H7 (cell line): ENCODE measurements at regions not wholly inside any gene's neighbourhood (a gene's known extent, or its start where the extent isn't known, plus 50 kb on each side); places are given as distances from the start of the nearest gene placed in this dataset.

Source experiments
- DNase-seq: peaks from one replicate; pipeline ENCODE4 v3.0.0; 2012
- H3K27me3 ChIP-seq: 2 replicates; pipeline ENCODE4 v1.6.0; 2011; ENCODE audit warnings: mild to moderate bottlenecking, low read length; ENCODE audit not compliant: control insufficient read depth, insufficient read depth
- H3K36me3 ChIP-seq: replicated peaks from 2 replicates; pipeline ENCODE4 v1.5.1; 2011; ENCODE audit warnings: low read length; ENCODE audit not compliant: control insufficient read depth, insufficient read depth
- H3K4me3 ChIP-seq: 2 replicates; pipeline ENCODE4 v1.5.1; 2011; ENCODE audit warnings: low read depth, mild to moderate bottlenecking, control low read depth, low read length, moderate library complexity; ENCODE audit not compliant: insufficient read depth

GRCh38 chr2:3138621-3139020 lies 239.0 kb downstream of the EIPR1 start:
- H3K27me3 ChIP-seq, result no peaks in the 10 kb centered on the region
- no peaks in the 10 kb centered on the region for H3K36me3 ChIP-seq
- DNase-seq, result peak; percentile 5
- no peak overlapping the region for H3K4me3 ChIP-seq

- H3K27me3 ChIP-seq, result no peaks in the 10 kb centered on the region
- DNase-seq, result no peak
- no peak overlapping the region for H3K4me3 ChIP-seq
- H3K36me3 ChIP-seq, result no peaks in the 10 kb centered on the region
Measured at GRCh38 chr2:3137651-3138300, 239.8 kb downstream of the EIPR1 start.

DNA sequence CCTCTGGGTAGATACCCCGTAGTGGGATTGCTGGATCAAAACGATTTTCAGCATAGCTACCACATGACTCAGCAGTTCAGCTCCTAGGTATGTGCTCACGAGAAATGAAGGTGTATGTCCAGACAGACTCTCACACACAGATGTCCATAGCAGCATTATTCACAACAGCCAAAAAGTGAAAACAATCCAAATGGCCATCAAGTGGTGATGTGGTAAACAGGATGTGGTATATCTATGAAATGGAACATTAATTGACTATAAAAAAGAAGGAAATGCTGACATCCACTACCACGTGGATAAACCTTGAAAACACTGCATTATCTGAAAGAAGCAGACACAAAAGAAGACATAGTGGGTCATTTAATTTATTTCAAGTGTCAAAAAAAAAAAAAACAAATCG lies 241.9 kb downstream of the EIPR1 start:
- no peaks in the 10 kb centered on the region for H3K36me3 ChIP-seq
- H3K27me3 ChIP-seq, result no peaks in the 10 kb centered on the region
- no peak for DNase-seq
- no peak overlapping the region for H3K4me3 ChIP-seq

- no peaks in the 10 kb centered on the region for H3K27me3 ChIP-seq
- DNase-seq, result no peak
- no peak overlapping the region for H3K4me3 ChIP-seq
- H3K36me3 ChIP-seq, result no peaks in the 10 kb centered on the region
Measured at GRCh38 chr2:3134026-3134571, 243.5 kb downstream of the EIPR1 start.

DNA sequence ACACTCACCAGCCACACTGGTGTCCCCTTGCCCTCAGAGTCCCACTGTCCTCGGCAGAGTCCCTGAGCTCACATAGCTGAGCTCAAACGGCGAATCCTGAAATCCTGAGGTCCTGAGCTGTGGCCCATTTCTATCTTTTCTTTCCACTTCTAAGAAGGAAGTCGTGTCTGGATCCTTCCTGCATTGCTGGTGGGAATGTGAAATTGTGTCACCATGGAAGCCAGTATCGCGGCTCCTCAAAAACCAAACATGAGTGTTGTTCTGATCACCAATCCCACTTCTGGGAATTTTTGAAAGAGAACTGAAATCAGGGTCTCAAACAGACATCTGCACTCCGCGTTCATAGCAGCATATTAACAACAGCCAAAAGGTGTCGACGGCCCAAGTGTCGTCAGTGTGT lies 244.7 kb downstream of the EIPR1 start:
- no peak for DNase-seq
- Histone ChIP-seq H3K4me3 (no peak overlapping the region), H3K27me3 (no peaks in the 10 kb centered on the region), H3K36me3 (no peaks in the 10 kb centered on the region)

DNA sequence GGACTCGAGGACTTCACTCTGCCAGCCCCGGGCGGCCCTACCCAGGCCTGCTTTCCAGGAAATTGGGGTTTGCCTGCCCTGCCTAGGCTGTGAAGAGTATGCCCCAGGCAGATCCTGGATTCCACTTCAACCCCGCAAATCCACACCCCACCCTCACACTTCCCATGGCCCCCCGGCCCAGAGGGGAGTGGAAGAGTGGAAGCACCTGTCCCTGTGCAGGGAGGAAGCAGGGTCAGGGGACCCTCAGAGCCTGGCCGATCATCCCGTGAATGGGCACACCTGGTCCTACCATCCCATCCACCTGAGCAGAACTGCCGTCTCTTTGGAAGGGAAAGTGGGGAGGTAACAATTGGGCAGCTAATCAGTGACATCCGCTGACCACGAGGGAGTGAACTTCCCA lies 245.2 kb downstream of the EIPR1 start:
- H3K27me3 ChIP-seq, result no peaks in the 10 kb centered on the region
- H3K36me3 ChIP-seq, result no peaks in the 10 kb centered on the region
- peak; percentile 8 for DNase-seq
- no peak overlapping the region for H3K4me3 ChIP-seq

GRCh38 chr2:3131636-3132326 lies 245.8 kb downstream of the EIPR1 start:
- H3K27me3 ChIP-seq, result no peaks in the 10 kb centered on the region
- DNase-seq, result peak; percentile 39
- no peak overlapping the region for H3K4me3 ChIP-seq
- H3K36me3 ChIP-seq, result no peaks in the 10 kb centered on the region

GRCh38 chr2:3130889-3131635 lies 246.6 kb downstream of the EIPR1 start:
- Histone ChIP-seq H3K27me3 (no peaks in the 10 kb centered on the region), H3K4me3 (no peak overlapping the region), H3K36me3 (no peaks in the 10 kb centered on the region)
- peak; percentile 45 for DNase-seq

DNA sequence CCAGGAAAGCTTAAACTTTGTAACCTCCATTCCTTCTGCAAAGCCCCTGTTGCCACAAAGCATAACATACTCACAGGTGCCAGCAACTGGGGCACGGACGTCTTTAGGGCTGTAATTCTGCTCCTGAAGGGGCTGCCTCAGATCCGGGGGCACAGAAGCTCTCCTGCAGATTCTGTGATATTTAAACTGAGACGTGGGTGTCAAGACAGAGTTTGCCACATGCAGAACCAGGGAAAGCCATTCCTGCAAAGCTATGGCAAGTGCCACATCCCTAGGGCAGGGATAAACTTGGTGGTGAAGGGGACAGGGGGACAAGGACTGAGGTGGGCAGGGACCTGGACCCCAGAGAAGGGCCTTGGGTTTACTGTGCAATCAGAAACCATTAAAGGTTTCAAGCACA lies 247.2 kb downstream of the EIPR1 start:
- H3K4me3 ChIP-seq, result no peak overlapping the region
- no peaks in the 10 kb centered on the region for H3K36me3 ChIP-seq
- no peaks in the 10 kb centered on the region for H3K27me3 ChIP-seq
- DNase-seq, result no peak

GRCh38 chr2:3129867-3130266 lies 247.8 kb downstream of the EIPR1 start:
- Histone ChIP-seq H3K4me3 (no peak overlapping the region), H3K27me3 (no peaks in the 10 kb centered on the region), H3K36me3 (no peaks in the 10 kb centered on the region)
- no peak for DNase-seq

DNA sequence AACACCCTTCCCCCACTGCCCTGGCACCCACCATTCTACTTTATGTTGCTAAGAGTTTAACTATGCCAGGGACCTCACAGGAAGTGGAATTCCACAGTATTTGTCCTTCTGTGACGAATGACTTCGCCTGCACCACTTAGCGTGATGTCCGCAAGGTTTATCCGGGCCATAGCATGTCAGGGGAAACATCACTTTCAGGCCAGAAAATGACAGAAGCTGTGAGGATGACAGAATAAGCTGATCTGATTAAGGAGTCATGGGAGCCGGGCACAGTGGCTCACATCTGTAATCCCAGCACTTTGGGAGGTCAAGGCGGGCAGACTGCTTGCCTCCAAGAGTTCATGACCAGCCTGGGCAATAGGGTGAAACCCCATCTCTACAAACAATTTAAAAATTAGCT lies 248.8 kb downstream of the EIPR1 start:
- H3K36me3 ChIP-seq, result no peaks in the 10 kb centered on the region
- no peaks in the 10 kb centered on the region for H3K27me3 ChIP-seq
- peak; percentile 7 for DNase-seq
- no peak overlapping the region for H3K4me3 ChIP-seq

DNA sequence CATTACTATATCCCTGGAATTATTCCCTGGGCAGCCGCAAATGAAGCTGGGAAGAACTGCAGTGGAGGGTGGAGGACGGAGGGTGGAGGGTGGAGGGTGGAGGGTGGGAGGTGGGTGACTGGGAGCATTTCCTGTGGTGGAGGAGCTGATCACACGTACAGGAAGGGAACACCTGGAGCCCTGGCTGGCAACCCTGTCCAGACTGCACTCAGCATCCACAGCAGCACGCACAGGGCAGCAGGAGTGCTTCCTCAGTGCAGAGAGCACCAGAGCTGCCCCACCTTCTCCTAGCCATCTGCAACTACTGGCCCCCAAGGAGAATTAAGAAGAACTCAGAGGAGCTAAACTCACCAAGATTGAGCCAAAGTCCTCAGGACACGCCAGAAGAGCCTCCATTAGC lies 249.9 kb downstream of the EIPR1 start:
- H3K27me3 ChIP-seq, result no peaks in the 10 kb centered on the region
- H3K36me3 ChIP-seq, result no peaks in the 10 kb centered on the region
- H3K4me3 ChIP-seq, result no peak overlapping the region
- DNase-seq, result no peak

DNA sequence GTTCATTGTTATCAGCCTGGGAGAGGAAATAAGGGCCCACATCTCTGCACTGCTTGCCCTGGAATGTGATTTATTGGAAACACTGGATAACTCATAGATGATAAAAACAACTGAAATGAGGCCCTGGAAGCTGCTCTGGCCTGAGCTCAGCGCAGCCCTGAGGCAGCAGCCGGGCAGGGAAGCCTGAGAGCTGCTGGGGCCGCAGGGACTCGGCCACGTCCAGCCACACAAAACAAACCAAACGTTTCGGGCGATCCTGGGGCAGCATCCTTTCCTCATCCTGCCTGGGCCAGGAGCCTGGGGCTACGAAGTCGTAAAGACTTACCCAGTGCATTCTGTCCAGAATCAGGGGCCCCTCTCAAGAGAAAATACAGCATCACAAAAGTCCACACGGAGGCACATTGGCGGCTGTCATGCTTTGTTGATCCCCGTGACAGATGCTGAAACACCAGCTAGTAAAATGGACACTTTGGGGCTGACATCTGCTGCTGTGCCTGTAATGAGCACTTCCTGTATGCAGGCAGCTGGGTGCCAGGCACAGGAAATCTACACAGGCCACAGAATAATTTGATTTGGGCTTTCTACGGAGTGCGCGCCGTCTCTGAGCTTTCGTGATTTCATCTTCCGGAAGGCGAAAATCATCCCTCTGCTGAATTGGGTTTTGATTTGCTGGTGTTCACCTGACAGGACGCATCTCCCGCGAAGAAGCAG lies 250.6 kb downstream of the EIPR1 start:
- Histone ChIP-seq H3K27me3 (no peaks in the 10 kb centered on the region), H3K36me3 (no peaks in the 10 kb centered on the region), H3K4me3 (no peak overlapping the region)
- peak; percentile 7 for DNase-seq

DNA sequence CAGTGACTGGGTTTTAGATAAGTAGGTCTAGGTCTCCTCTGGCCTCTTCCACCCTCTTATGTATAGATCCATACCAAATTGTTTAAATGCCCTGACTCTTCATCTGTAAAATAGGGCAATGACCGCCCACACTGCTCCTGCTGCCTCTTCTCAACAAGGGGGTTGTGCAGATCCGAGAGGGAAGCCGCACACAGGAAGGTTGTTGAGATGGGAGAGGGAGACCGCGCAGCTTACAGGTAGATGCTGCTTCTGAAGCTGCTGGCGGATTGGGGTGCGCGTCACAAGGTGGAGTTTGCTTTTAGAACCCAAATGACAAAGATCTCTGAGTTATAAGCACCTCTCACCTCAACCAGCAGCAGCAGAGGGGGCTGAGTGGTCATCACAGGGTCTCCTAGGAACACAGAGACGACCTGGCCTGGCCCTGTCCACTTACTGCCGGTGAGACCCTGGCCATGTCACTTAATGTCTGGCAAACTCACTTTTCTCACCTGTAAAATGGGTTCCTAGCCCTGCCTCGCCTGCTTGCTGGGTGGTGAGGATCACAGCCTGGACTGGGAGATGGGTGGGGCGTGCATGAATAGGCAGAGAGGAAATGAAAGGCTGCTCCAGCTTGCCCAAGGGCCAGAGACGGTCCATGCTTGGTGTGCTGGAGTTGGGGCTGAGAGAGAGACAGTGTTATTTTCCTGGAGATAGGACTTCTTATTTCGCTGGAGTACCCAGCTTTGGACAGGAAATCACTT lies 251.3 kb downstream of the EIPR1 start:
- DNase-seq, result peak; percentile 4
- no peak overlapping the region for H3K4me3 ChIP-seq
- no peaks in the 10 kb centered on the region for H3K36me3 ChIP-seq
- no peaks in the 10 kb centered on the region for H3K27me3 ChIP-seq
